A673 (cell line): ENCODE measurements at regions not wholly inside any gene's neighbourhood (a gene's known extent, or its start where the extent isn't known, plus 50 kb on each side); places are given as distances from the start of the nearest gene placed in this dataset.

Experiments used
- BruUV-seq: library from RNA; stranded (reverse); fragments of 400-500 nt; replicated peaks from 2 replicates; lab custom pipeline; 2021; lab: Mats Ljungman, UMichigan
- CTCF ChIA-PET: fragments of 300-600 bp; sonication (Branson Sonifier 250); formaldehyde crosslinking; loops from one replicate; lab custom pipeline; 2022; ENCODE audit warnings: antibody characterized with exemption; lab: Charles Lee
- POLR2A ChIA-PET: fragments of 300-600 bp; sonication (Branson Sonifier 250); formaldehyde crosslinking; loops from one replicate; lab custom pipeline; 2022; ENCODE audit warnings: antibody characterized with exemption; ENCODE audit not compliant: low non-redundant PET; lab: Charles Lee
- DNase-seq: peaks from one replicate; pipeline ENCODE4 v3.0.0-alpha.2; 2015; ENCODE audit warnings: low spot score
- H3K27ac ChIP-seq: fragments of 200-600 bp; sonication (generic); 2 replicates; pipeline ENCODE4 v1.5.1; 2016; ENCODE audit warnings: mixed run types, low read depth, mild to moderate bottlenecking, mixed read lengths, antibody characterized with exemption, low read length; ENCODE audit not compliant: poor library complexity, severe bottlenecking
- H3K27me3 ChIP-seq: fragments of 200-600 bp; sonication (generic); replicated peaks from 2 replicates; pipeline ENCODE4 v1.6.1; 2017; ENCODE audit warnings: mixed run types, low read depth, mild to moderate bottlenecking, mixed read lengths, antibody characterized with exemption, low read length; ENCODE audit not compliant: insufficient read depth, poor library complexity
- H3K36me3 ChIP-seq: fragments of 200-600 bp; sonication (generic); 2 replicates; pipeline ENCODE4 v1.6.1; 2016; ENCODE audit warnings: mixed run types, mild to moderate bottlenecking, mixed read lengths, antibody characterized with exemption, low read length; ENCODE audit not compliant: insufficient read depth, poor library complexity, severe bottlenecking
- H3K4me1 ChIP-seq: fragments of 200-600 bp; sonication (generic); 2 replicates; pipeline ENCODE4 v1.6.1; 2017; ENCODE audit warnings: mixed run types, mild to moderate bottlenecking, mixed read lengths, antibody characterized with exemption, low read length; ENCODE audit not compliant: insufficient read depth, poor library complexity, severe bottlenecking
- H3K4me3 ChIP-seq: fragments of 200-600 bp; sonication (generic); 2 replicates; pipeline ENCODE4 v1.5.1; 2016; ENCODE audit warnings: low read depth, mixed run types, mild to moderate bottlenecking, mixed read lengths, low read length; ENCODE audit not compliant: poor library complexity, severe bottlenecking
- H3K9me3 ChIP-seq: fragments of 200-600 bp; sonication (generic); 2 replicates; pipeline ENCODE4 v1.6.1; 2016; ENCODE audit warnings: mixed run types, low read depth, mild to moderate bottlenecking, mixed read lengths, antibody characterized with exemption, low read length; ENCODE audit not compliant: poor library complexity, severe bottlenecking
- EZH2 ChIP-seq: fragments of 200-600 bp; sonication (generic); IDR thresholded peaks from 2 replicates; pipeline ENCODE4 v1.6.1; 2017; ENCODE audit warnings: borderline replicate concordance, low read depth, mild to moderate bottlenecking, mixed read lengths, antibody characterized with exemption, low read length; ENCODE audit not compliant: poor library complexity, severe bottlenecking
- intact Hi-C: fragments of 100-400 bp; cut with micrococcal nuclease; formaldehyde crosslinking; loops from one replicate; pipeline ENCODE4 v1.10.0; 2022; ENCODE audit not compliant: unreplicated experiment
- TF ChIP-seq, protein P1 (sequence below): fragments of 300-800, 200-600 bp; sonication (generic); conservative IDR thresholded peaks from 2 replicates; pipeline ENCODE4 v1.5.1; 2017; ENCODE audit warnings: low read depth, mild to moderate bottlenecking, antibody characterized with exemption, low read length, moderate library complexity, mixed read lengths

DNA sequence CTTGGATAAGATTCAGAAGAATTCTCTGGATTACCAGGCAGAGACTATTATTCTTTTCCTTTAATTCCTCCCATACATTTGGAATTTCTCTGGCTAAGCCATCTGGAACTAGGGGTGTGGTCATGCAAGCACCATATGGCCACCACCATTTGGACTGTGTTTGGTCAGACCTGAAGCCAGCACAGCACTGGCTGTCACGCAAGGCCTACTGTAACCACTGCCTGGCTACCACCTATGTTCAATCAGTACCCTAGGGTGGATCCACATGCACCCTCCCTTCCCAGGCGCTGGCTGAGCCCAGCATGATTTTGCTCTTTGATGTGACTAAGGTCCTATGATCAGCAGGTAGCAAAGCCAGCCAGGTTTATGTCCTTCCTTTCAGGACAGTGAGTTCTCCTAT is 287.8 kb upstream of the GOLIM4 start:
- BruUV-seq = no TSS peak
- no peaks in the 10 kb centered on the region for H3K27me3 ChIP-seq
- intact Hi-C loops = no loop called here
- H3K9me3 ChIP-seq = no peaks in the 10 kb centered on the region
- no peaks in the 10 kb centered on the region for H3K36me3 ChIP-seq
- ChIA-PET POLR2A (no interaction called here), CTCF (no interaction called here)
- no peak overlapping the region for H3K27ac ChIP-seq
- H3K4me1 ChIP-seq = no peaks in the 10 kb centered on the region
- no peak for DNase-seq
- TF ChIP-seq, protein P1, sequence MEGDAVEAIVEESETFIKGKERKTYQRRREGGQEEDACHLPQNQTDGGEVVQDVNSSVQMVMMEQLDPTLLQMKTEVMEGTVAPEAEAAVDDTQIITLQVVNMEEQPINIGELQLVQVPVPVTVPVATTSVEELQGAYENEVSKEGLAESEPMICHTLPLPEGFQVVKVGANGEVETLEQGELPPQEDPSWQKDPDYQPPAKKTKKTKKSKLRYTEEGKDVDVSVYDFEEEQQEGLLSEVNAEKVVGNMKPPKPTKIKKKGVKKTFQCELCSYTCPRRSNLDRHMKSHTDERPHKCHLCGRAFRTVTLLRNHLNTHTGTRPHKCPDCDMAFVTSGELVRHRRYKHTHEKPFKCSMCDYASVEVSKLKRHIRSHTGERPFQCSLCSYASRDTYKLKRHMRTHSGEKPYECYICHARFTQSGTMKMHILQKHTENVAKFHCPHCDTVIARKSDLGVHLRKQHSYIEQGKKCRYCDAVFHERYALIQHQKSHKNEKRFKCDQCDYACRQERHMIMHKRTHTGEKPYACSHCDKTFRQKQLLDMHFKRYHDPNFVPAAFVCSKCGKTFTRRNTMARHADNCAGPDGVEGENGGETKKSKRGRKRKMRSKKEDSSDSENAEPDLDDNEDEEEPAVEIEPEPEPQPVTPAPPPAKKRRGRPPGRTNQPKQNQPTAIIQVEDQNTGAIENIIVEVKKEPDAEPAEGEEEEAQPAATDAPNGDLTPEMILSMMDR = no peak
- TF ChIP-seq EZH2 = no peak
- H3K4me3 ChIP-seq = no peak overlapping the region

- Histone ChIP-seq H3K9me3 (no peaks in the 10 kb centered on the region), H3K27ac (no peak overlapping the region), H3K4me1 (no peaks in the 10 kb centered on the region), H3K27me3 (no peaks in the 10 kb centered on the region), H3K4me3 (no peak overlapping the region), H3K36me3 (no peaks in the 10 kb centered on the region)
- no peak for DNase-seq
- intact Hi-C loops = no loop called here
- BruUV-seq = no TSS peak
- POLR2A ChIA-PET = no interaction called here
- TF ChIP-seq EZH2 = no peak
- CTCF ChIA-PET = no interaction called here
Observed at GRCh38 chr3:168371846-168372245, 276.1 kb upstream of the GOLIM4 start.

DNA sequence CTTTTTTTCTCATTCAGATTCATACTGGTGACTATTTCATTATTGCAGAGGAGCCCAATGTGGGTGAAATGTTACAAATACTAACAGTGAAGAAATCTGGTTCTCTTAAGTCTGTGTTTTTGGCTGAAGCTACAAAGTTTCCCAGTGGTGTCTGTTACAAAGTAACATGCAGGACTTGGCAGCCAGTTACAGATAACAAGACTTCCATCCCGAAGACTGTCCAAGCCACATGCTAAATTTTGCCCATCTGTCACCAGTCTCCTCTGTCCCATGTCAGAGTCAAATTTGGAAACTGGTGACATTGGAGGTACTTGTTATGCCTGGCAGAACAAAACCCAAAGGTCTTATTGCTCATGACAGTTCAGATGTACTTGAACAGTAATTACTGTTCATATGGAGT is 269.2 kb upstream of the GOLIM4 start:
- no peaks in the 10 kb centered on the region for H3K4me1 ChIP-seq
- DNase-seq = no peak
- TF ChIP-seq, protein P1 = no peak
- peaks cover under 1% of the 10 kb centered on the region for H3K27me3 ChIP-seq
- H3K27ac ChIP-seq = no peak overlapping the region
- no peaks in the 10 kb centered on the region for H3K36me3 ChIP-seq
- POLR2A ChIA-PET = no interaction called here
- no peak overlapping the region for H3K4me3 ChIP-seq
- intact Hi-C loops = no loop called here
- CTCF ChIA-PET = no interaction called here
- no peaks in the 10 kb centered on the region for H3K9me3 ChIP-seq
- BruUV-seq = no TSS peak

DNA sequence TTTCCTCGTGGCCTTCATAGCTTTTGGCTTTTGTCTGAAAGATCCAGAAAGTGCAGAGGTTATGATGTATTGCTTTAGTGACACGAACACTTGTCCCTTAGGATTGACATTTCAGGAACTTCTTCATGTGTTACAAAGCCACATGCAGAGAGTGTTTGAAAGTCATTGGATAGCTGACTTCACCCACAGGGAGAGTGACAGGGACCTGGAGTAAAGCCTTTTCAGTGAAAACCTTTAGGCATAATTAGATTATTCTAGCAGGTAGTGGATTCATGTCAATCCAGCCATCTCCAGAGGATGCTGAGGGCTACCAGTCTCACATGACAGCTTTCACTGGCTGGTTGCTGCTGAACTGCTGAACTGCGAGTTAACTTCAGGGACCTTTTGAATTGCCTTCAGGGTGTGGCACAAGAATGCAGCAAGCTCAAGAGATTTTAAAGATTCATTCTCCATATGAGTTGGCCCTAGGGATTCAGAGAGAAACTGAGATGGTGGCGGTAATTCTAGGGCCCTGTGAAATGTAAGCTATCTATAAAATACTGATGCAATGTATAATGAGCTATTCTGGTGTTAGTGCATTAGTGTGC is 267.0 kb upstream of the GOLIM4 start:
- Histone ChIP-seq H3K36me3 (no peaks in the 10 kb centered on the region), H3K4me1 (no peaks in the 10 kb centered on the region), H3K27ac (no peak overlapping the region), H3K27me3 (peaks cover 7% of the 10 kb centered on the region), H3K4me3 (no peak overlapping the region), H3K9me3 (no peaks in the 10 kb centered on the region)
- intact Hi-C loops = no loop called here
- no peak for TF ChIP-seq EZH2
- TF ChIP-seq, protein P1 = no peak
- no peak for DNase-seq
- BruUV-seq = no TSS peak
- POLR2A ChIA-PET = no interaction called here
- CTCF ChIA-PET = no interaction called here
